Natural killer cell (primary cell): ENCODE measurements at regions not wholly inside any gene's neighbourhood (a gene's known extent, or its start where the extent isn't known, plus 50 kb on each side); places are given as distances from the start of the nearest gene placed in this dataset.

Source experiments
- ATAC-seq, 3 donors: fragments of 150-1000 bp in 2 of 3; fragments of 200-7000 bp in 1 of 3; cut with Tn5 transposase; 1 replicate in 1 of 3; 2 replicates in 2 of 3; pipeline ENCODE4 v1.10.0; 2021; ENCODE audit warnings: mild to moderate bottlenecking in 2 of 3, moderate library complexity in 2 of 3
- DNase-seq, 2 donors: peaks; one replicate each; pipeline versions ENCODE4 v3.0.0 to v3.0.0-alpha.2; 2013 to 2021; ENCODE audit warnings: mixed read lengths in 1 of 2
- H3K27ac ChIP-seq: one replicate; pipeline ENCODE4 v1.5.1; 2013; ENCODE audit warnings: mild to moderate bottlenecking, low read length
- H3K27me3 ChIP-seq: one replicate; pipeline ENCODE4 v1.6.1; 2013; ENCODE audit warnings: low read length; ENCODE audit not compliant: control insufficient read depth, insufficient read depth
- H3K36me3 ChIP-seq: one replicate; pipeline ENCODE4 v1.6.1; 2013; ENCODE audit warnings: low read length; ENCODE audit not compliant: control insufficient read depth, insufficient read depth
- H3K4me1 ChIP-seq: one replicate; pipeline ENCODE4 v1.6.1; 2013; ENCODE audit warnings: low read length; ENCODE audit not compliant: control insufficient read depth, insufficient read depth
- H3K4me3 ChIP-seq: one replicate; pipeline ENCODE4 v1.5.1; 2013; ENCODE audit warnings: low read length
- H3K9me3 ChIP-seq: one replicate; pipeline ENCODE4 v1.6.1; 2013; ENCODE audit warnings: low read length; ENCODE audit not compliant: control insufficient read depth, insufficient read depth
- H3K27ac Mint-ChIP-seq, 2 donors: one replicate each; pipeline ENCODE4 v1.8.0; 2022; ENCODE audit warnings: mild to moderate bottlenecking in 2 of 2, mixed read lengths in 2 of 2, moderate library complexity in 1 of 2
- H3K27me3 Mint-ChIP-seq, 2 donors: one replicate each; pipeline ENCODE4 v1.8.0; 2022; ENCODE audit warnings: low read depth in 2 of 2, mixed read lengths in 2 of 2
- H3K36me3 Mint-ChIP-seq: one replicate; pipeline ENCODE4 v1.8.0; 2022; ENCODE audit warnings: mixed read lengths
- H3K4me1 Mint-ChIP-seq, 2 donors: one replicate each; pipeline ENCODE4 v1.8.0; 2022; ENCODE audit warnings: mixed read lengths in 2 of 2
- H3K4me3 Mint-ChIP-seq: one replicate; pipeline ENCODE4 v1.8.0; 2022; ENCODE audit warnings: mild to moderate bottlenecking, moderate library complexity, mixed read lengths
- H3K9me3 Mint-ChIP-seq, 2 donors: one replicate each; pipeline ENCODE4 v1.8.0; 2022; ENCODE audit warnings: mixed read lengths in 2 of 2
- whole genome bisulfite sequencing: methylation state at CpG from one replicate; pipeline ENCODE4 v1.1.7; 2013; ENCODE audit warnings: missing lambda C conversion rate; ENCODE audit not compliant: insufficient coverage; 5-methylcytosine and 5-hydroxymethylcytosine counted together
- intact Hi-C: fragments of 100-400 bp; cut with micrococcal nuclease; formaldehyde crosslinking; loops from one replicate; pipeline ENCODE4 v1.14.2; 2022
- TF ChIP-seq, protein P1 (sequence below): fragments of 200-600 bp; IDR thresholded peaks from one replicate; pipeline ENCODE4 v1.8.0; 2022; ENCODE audit warnings: antibody characterized with exemption

DNA sequence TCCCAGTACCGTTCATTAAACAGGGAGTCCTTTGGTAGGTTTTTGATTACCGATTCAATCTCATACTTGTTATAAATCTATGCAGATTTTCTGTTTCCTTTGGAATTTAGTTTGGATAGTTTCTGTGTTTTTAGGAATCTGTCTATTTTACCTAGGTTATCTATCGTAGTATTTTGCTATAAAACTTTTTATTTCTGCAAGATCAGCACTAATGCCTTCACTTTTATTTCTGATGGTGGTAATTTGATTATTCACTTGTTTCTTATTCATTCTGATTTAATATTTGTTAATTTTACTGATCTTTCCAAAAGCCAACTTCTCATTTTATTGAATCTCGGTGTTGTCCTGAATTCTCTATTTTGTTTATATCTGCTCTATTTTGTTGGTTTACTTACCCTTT lies 577.7 kb upstream of the NRG3 start:
- H3K4me3 Mint-ChIP-seq, result no peak overlapping the region
- Histone ChIP-seq H3K9me3 (no peaks in the 10 kb centered on the region), H3K27ac (no peak overlapping the region), H3K4me3 (no peak overlapping the region), H3K36me3 (no peaks in the 10 kb centered on the region), H3K27me3 (no peaks in the 10 kb centered on the region), H3K4me1 (no peaks in the 10 kb centered on the region)
- DNase-seq (no peak), ATAC-seq (no peak)
- intact Hi-C loops, result no loop called here
- H3K27ac Mint-ChIP-seq, result no peak overlapping the region
- H3K4me1 Mint-ChIP-seq, result no peaks in the 10 kb centered on the region
- peaks cover 15 to 26% of the 10 kb centered on the region in 2 donors for H3K9me3 Mint-ChIP-seq
- TF ChIP-seq, protein P1, sequence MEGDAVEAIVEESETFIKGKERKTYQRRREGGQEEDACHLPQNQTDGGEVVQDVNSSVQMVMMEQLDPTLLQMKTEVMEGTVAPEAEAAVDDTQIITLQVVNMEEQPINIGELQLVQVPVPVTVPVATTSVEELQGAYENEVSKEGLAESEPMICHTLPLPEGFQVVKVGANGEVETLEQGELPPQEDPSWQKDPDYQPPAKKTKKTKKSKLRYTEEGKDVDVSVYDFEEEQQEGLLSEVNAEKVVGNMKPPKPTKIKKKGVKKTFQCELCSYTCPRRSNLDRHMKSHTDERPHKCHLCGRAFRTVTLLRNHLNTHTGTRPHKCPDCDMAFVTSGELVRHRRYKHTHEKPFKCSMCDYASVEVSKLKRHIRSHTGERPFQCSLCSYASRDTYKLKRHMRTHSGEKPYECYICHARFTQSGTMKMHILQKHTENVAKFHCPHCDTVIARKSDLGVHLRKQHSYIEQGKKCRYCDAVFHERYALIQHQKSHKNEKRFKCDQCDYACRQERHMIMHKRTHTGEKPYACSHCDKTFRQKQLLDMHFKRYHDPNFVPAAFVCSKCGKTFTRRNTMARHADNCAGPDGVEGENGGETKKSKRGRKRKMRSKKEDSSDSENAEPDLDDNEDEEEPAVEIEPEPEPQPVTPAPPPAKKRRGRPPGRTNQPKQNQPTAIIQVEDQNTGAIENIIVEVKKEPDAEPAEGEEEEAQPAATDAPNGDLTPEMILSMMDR, result no peak
- H3K27me3 Mint-ChIP-seq, result no peaks in the 10 kb centered on the region
- peaks cover 9% of the 10 kb centered on the region for H3K36me3 Mint-ChIP-seq
- 100% methylated on average over 1 of the region's 4 CpGs for WGBS

DNA sequence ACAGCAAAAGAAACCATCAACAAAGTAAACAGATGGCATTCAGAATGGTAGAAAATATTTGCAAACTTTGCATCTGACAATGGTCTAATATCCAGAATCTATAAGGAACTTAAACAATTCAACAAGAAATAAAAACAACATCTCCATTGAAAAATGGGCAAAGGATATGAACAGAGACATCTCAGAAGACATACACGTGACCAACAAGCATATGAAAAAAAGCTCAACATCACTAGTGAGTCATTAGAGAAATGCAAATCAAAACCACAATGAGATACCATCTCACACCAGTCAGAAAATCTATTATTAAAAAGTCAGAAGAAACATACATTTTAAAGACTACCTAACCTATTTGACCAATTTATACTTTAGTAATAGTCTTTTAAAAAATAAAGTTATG lies 571.3 kb upstream of the NRG3 start:
- Mint-ChIP-seq H3K27ac (no peak overlapping the region), H3K4me1 (no peaks in the 10 kb centered on the region), H3K27me3 (no peaks in the 10 kb centered on the region), H3K4me3 (no peak overlapping the region), H3K9me3 (peaks cover 10 to 27% of the 10 kb centered on the region in 2 donors), H3K36me3 (peaks cover 8% of the 10 kb centered on the region)
- Histone ChIP-seq H3K4me3 (no peak overlapping the region), H3K27ac (no peak overlapping the region), H3K27me3 (no peaks in the 10 kb centered on the region), H3K36me3 (no peaks in the 10 kb centered on the region), H3K4me1 (no peaks in the 10 kb centered on the region), H3K9me3 (no peaks in the 10 kb centered on the region)
- TF ChIP-seq, protein P1, result no peak
- ATAC-seq (no peak), DNase-seq (no peak)
- intact Hi-C loops, result no loop called here
- 63% methylated on average over 1 of the region's 1 CpG for WGBS

DNA sequence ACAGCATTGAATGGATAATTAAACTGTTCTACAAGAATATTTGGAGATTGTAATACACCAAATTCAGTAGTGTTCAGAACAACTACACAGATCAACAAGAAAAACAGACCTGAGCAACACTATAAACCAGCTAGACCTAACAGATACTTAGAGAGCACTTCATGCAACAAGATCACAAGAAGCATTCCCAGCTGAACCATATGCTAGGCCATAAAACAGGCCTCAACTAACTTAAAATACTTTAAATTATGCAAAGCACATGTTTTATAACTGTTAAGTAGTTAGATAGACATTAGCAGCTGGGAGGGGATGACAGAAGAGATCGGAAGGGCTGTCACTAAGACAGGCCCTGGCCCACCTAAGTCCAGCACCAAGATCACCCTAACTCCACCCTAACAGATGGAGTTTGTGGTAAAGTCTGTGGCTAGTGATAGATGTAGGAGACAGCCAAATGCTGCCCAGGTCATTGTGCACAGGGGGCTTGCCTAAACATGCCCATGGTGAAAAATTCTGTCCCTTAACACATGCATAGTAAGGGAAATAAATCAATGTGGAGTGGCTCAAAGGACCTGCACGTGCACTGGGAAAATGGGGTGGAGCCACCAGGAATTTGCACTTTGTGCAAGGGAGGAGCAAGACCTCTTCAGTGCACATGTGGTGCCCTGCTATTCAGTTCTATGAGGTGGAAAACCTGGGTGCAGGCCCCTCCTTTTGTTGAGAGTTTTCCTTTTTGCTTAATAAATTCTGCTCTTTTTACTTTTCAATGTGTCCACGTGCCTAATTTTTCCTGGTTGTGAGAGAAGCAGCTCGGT lies 567.8 kb upstream of the NRG3 start:
- no peaks in the 10 kb centered on the region for H3K36me3 ChIP-seq
- no peaks in the 10 kb centered on the region for H3K9me3 ChIP-seq
- TF ChIP-seq, protein P1, result no peak
- ATAC-seq (no peak), DNase-seq (no peak)
- no peak overlapping the region for H3K27ac ChIP-seq
- intact Hi-C loops, result no loop called here
- Mint-ChIP-seq H3K27me3 (no peaks in the 10 kb centered on the region), H3K27ac (no peak overlapping the region), H3K4me3 (no peak overlapping the region), H3K36me3 (peaks cover 8% of the 10 kb centered on the region), H3K4me1 (no peaks in the 10 kb centered on the region), H3K9me3 (peaks cover 13 to 23% of the 10 kb centered on the region in 2 donors)
- H3K27me3 ChIP-seq, result no peaks in the 10 kb centered on the region
- no peaks in the 10 kb centered on the region for H3K4me1 ChIP-seq
- WGBS, result 67% methylated on average over 2 of the region's 4 CpGs
- no peak overlapping the region for H3K4me3 ChIP-seq
